ENCODE measurements at regions not wholly inside any gene's neighbourhood (a gene's known extent, or its start where the extent isn't known, plus 50 kb on each side); places are given as distances from the start of the nearest gene placed in this dataset.

DNA sequence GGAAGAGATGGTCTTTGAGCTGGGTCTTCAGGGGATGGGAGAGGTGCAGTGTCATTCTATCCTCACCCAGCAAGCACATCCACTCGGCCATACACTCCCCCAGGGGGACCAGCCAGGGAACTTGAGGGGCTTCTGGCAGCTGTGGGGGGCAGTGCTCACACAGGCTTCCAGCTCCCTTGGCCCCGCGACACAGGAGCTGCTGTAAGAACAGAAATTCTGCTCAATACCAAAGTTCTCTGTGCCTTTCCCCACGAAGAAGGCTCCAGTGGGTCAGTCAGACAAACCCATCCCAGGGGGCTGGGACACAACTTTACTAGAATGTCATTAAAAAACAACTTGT lies 289.1 kb upstream of the RTL1 start:
- no peaks in the 10 kb centered on the region for H3K4me1 ChIP-seq
- no peak overlapping the region for H3K27ac ChIP-seq
- intact Hi-C loops (cut with DNase I; ENCODE audit: low total_unique reads): no loop called here
- no peak overlapping the region for H3K4me3 ChIP-seq
- DNase-seq: no peak
- no peaks in the 10 kb centered on the region for H3K36me3 ChIP-seq
- TF ChIP-seq, protein P1, sequence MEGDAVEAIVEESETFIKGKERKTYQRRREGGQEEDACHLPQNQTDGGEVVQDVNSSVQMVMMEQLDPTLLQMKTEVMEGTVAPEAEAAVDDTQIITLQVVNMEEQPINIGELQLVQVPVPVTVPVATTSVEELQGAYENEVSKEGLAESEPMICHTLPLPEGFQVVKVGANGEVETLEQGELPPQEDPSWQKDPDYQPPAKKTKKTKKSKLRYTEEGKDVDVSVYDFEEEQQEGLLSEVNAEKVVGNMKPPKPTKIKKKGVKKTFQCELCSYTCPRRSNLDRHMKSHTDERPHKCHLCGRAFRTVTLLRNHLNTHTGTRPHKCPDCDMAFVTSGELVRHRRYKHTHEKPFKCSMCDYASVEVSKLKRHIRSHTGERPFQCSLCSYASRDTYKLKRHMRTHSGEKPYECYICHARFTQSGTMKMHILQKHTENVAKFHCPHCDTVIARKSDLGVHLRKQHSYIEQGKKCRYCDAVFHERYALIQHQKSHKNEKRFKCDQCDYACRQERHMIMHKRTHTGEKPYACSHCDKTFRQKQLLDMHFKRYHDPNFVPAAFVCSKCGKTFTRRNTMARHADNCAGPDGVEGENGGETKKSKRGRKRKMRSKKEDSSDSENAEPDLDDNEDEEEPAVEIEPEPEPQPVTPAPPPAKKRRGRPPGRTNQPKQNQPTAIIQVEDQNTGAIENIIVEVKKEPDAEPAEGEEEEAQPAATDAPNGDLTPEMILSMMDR (IDR thresholded peaks at IDR 0.05): no peak
- H3K9me3 ChIP-seq: no peaks in the 10 kb centered on the region
- peaks cover 0 to 15% of the 10 kb centered on the region in 2 donors for H3K27me3 ChIP-seq

DNA sequence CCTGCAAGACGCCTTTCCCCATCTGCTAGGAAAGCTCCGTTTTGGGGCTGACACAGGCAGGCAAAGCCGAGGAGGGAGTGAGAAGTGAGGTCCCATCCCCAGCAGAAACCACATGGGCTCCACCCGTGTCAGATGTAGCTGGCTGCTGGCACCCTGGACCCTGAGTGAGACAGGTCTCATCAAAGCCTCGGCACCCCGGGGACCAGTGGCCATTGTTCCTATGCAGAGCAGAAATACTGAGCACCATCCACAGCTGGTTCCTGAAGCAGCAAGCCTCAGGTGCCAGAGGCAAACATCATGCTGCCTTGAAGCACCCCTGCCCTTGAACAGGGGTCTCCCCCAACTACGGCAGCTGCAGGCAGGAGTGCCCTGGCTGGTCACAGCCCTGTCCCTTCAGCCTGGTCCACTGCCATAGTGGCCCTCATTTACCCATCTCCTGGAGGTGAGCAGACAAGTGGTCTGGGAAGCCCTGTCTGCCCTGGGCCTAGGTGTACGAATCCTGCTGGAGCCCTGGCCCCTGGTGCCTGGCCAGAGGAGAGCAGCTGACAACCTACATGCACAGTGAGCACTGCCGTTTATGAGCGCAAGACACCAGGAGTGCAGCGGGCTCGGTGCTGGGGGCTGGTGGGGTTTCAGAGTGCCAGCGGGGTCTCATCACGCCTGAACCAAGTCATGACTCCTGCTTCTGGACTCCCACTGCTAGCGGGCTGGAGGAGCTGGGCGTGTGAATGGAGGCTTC lies 289.8 kb upstream of the RTL1 start:
- Histone ChIP-seq H3K4me3 (no peak overlapping the region), H3K4me1 (no peaks in the 10 kb centered on the region), H3K36me3 (no peaks in the 10 kb centered on the region), H3K27me3 (peaks cover 0 to 15% of the 10 kb centered on the region in 2 donors), H3K9me3 (no peaks in the 10 kb centered on the region), H3K27ac (no peak overlapping the region)
- TF ChIP-seq, protein P1 (IDR thresholded peaks at IDR 0.05): no peak
- DNase-seq: no peak
- intact Hi-C loops (cut with DNase I; ENCODE audit: low total_unique reads): no loop called here

DNA sequence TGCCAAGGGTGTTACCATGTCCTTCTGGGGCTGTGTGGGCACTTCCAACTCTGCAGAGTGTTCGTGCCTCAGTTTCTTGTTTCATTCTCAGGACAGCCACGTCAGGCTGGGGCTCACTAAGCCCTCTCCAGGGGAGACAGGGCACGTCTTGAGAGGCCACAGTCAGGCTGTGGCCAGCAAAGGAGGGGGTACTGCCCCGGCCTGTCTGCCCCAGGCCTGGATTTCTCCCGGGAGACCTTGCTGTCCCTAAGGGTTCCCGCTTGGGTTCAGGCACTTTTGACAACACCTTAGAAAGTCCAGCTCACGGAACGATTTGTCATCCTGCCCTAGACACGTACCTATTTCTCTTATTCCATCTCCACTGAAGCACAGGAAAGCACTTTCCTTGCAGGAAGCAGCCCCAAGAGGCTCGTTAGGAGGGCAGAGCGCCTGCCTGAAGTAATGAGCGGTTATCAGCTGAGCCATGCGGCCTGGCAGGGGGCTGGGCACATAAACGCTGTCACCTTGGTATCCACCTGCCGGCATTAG lies 290.4 kb upstream of the RTL1 start:
- TF ChIP-seq, protein P1 (IDR thresholded peaks at IDR 0.05): no peak
- Histone ChIP-seq H3K9me3 (no peaks in the 10 kb centered on the region), H3K4me3 (no peak overlapping the region), H3K36me3 (no peaks in the 10 kb centered on the region), H3K27me3 (peaks cover 0 to 15% of the 10 kb centered on the region in 2 donors), H3K27ac (no peak overlapping the region), H3K4me1 (no peaks in the 10 kb centered on the region)
- no peak for DNase-seq
- intact Hi-C loops (cut with DNase I; ENCODE audit: low total_unique reads): no loop called here

GRCh38 chr14:101194373-101195308 lies 291.1 kb upstream of the RTL1 start:
- TF ChIP-seq, protein P1 (IDR thresholded peaks at IDR 0.05): no peak
- Histone ChIP-seq H3K36me3 (no peaks in the 10 kb centered on the region), H3K4me1 (no peaks in the 10 kb centered on the region), H3K4me3 (no peak overlapping the region), H3K9me3 (no peaks in the 10 kb centered on the region), H3K27me3 (peaks cover 0 to 15% of the 10 kb centered on the region in 2 donors), H3K27ac (no peak overlapping the region)
- intact Hi-C loops (cut with DNase I; ENCODE audit: low total_unique reads): no loop called here
- no peak for DNase-seq

DNA sequence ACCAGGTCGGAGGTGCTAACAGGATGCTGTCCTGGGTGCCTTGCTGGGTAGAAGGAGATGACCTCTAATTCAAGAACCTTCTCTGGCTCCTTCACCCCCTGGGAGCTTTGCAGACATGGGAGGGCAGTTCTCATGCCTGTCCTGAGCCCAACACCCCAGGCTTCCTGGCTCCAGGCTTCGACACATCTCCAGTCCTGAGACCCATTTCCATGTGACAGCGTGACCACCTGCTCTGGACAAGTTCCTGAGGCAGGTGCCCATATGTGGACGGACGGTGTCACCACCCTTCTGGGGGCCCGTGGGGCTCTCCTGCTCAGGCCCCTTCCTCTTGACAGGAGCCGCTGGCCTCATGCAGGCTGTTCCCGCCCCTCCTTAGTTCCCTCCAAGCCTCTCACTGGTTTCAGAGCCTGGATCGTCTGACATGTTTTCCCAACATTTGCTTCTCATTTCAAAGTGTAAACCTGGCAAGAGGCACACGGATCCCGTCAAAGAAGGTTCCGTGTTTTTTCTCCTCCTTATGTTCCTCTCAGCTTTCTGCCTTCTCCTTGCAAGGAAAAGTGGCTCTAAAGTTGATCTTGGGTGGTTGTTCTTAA lies 291.9 kb upstream of the RTL1 start:
- Histone ChIP-seq H3K36me3 (no peaks in the 10 kb centered on the region), H3K27ac (no peak overlapping the region), H3K4me3 (no peak overlapping the region), H3K9me3 (no peaks in the 10 kb centered on the region), H3K4me1 (no peaks in the 10 kb centered on the region), H3K27me3 (peaks cover 0 to 15% of the 10 kb centered on the region in 2 donors)
- intact Hi-C loops (cut with DNase I; ENCODE audit: low total_unique reads): no loop called here
- TF ChIP-seq, protein P1 (IDR thresholded peaks at IDR 0.05): no peak
- no peak for DNase-seq

All from tibial artery (tissue), 4 donors.